Aorta (tissue), 5 donors: ENCODE measurements at regions not wholly inside any gene's neighbourhood (a gene's known extent, or its start where the extent isn't known, plus 50 kb on each side); places are given as distances from the start of the nearest gene placed in this dataset.
"Not testable (repeated sequence)": the region's sequence is repeated elsewhere in the genome, so short reads cannot be mapped to it uniquely, and the experiment has no call there.

Experiments
- ATAC-seq: fragments of 200-7000 bp; cut with Tn5 transposase; one replicate; pipeline ENCODE4 v1.9.1; 2022; ENCODE audit warnings: moderate library complexity; ENCODE audit not compliant: low FRiP score
- DNase-seq, 2 donors: peaks; one replicate each; pipeline ENCODE4 v3.0.0-alpha.2; 2020
- H3K27ac ChIP-seq, 2 donors: one replicate each; pipeline ENCODE4 v1.5.1; 2013; ENCODE audit warnings: low read length in 2 of 2, mild to moderate bottlenecking in 2 of 2, moderate library complexity in 2 of 2, control low read depth in 1 of 2, inconsistent platforms in 1 of 2, low read depth in 1 of 2
- H3K27me3 ChIP-seq, 2 donors: one replicate each; pipeline ENCODE4 v1.6.1; 2013; ENCODE audit warnings: control low read depth in 1 of 2, low read length in 1 of 2, mild to moderate bottlenecking in 1 of 2, moderate library complexity in 1 of 2; ENCODE audit not compliant: insufficient read depth in 2 of 2, control insufficient read depth in 1 of 2
- H3K36me3 ChIP-seq, 2 donors: one replicate each; pipeline ENCODE4 v1.6.1; 2013; ENCODE audit warnings: control low read depth in 1 of 2, low read length in 1 of 2, mild to moderate bottlenecking in 1 of 2; ENCODE audit not compliant: insufficient read depth in 2 of 2, control insufficient read depth in 1 of 2
- H3K4me1 ChIP-seq, 2 donors: one replicate each; pipeline ENCODE4 v1.6.1; 2013; ENCODE audit warnings: low read length in 2 of 2, control low read depth in 1 of 2, mild to moderate bottlenecking in 1 of 2, moderate library complexity in 1 of 2; ENCODE audit not compliant: insufficient read depth in 2 of 2, control insufficient read depth in 1 of 2
- H3K4me3 ChIP-seq, 2 donors: one replicate each; pipeline ENCODE4 v1.5.1; 2013; ENCODE audit warnings: low read length in 2 of 2, control low read depth in 1 of 2, mild to moderate bottlenecking in 1 of 2
- H3K9me3 ChIP-seq: one replicate; pipeline ENCODE4 v1.6.1; 2013; ENCODE audit warnings: mild to moderate bottlenecking, low read length; ENCODE audit not compliant: control insufficient read depth
- WGBS, 2 donors: extraction: QIAGEN DNeasy Blood & Tissue Kit; methylation state at CpG; one replicate each; pipeline ENCODE4 v1.1.7; 2013; 5-methylcytosine and 5-hydroxymethylcytosine counted together
- intact Hi-C, 2 donors: fragments of 100-400 bp; cut with DNase I; formaldehyde crosslinking; loops; one replicate each; pipeline versions ENCODE4 v1.14.2 to v1.15.0; 2022
- donor health status: healthy with polysubstance abuse.
- donor health status: Bipolar disorder and iron deficiency.
- donor health status: DM: no; HTN: no; CAD: no.
- donor health status: DM: no; HTN: no; CAD: no.
- donor health status: DM: yes; HTN: yes; CAD: no.

- Histone ChIP-seq H3K27ac (no peak overlapping the region), H3K4me1 (no peaks in the 10 kb centered on the region), H3K27me3 (no peaks in the 10 kb centered on the region), H3K4me3 (no peak overlapping the region), H3K9me3 (no peaks in the 10 kb centered on the region), H3K36me3 (no peaks in the 10 kb centered on the region)
- 97% methylated on average over 2 of the region's 2 CpGs for WGBS, 2 donors
- intact Hi-C loops: no loop called here
- no peak for ATAC-seq
- DNase-seq: no peak
Measured at GRCh38 chr3:34889641-34890040, 749.7 kb upstream of the ARPP21 start.

GRCh38 chr3:34890247-34890646 lies 749.1 kb upstream of the ARPP21 start:
- intact Hi-C loops: no loop called here
- Histone ChIP-seq H3K4me3 (no peak overlapping the region), H3K9me3 (no peaks in the 10 kb centered on the region), H3K27me3 (no peaks in the 10 kb centered on the region), H3K4me1 (no peaks in the 10 kb centered on the region), H3K36me3 (no peaks in the 10 kb centered on the region), H3K27ac (no peak overlapping the region)
- no peak for ATAC-seq
- WGBS, 2 donors: 96 to 97% methylated on average over 1 of the region's 1 CpG
- no peak for DNase-seq

DNA sequence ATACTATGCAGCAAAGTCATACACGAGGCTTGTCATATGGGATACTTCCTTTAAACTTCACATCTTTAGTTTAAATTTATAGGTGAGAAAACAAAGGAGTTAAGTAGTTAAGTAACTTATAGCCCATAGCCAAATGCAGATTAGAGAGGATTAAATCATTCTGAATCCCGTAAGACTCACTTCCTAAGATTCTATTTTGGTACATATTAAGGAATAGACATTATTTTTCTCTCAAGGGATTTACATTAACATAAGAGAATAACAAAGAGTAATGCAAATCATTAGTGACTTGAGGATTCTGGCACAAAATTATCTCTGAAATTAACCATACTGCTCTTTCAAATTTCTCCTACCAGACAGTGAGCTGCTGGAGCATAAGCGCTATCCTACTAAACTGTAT lies 747.4 kb upstream of the ARPP21 start:
- H3K4me3 ChIP-seq: no peak overlapping the region
- intact Hi-C loops: no loop called here
- H3K27me3 ChIP-seq: no peaks in the 10 kb centered on the region
- no peaks in the 10 kb centered on the region for H3K36me3 ChIP-seq
- DNase-seq (no peak), ATAC-seq (no peak)
- H3K27ac ChIP-seq: no peak overlapping the region
- 78 to 88% methylated on average over 3 of the region's 3 CpGs for WGBS, 2 donors
- no peaks in the 10 kb centered on the region for H3K4me1 ChIP-seq
- H3K9me3 ChIP-seq: no peaks in the 10 kb centered on the region

DNA sequence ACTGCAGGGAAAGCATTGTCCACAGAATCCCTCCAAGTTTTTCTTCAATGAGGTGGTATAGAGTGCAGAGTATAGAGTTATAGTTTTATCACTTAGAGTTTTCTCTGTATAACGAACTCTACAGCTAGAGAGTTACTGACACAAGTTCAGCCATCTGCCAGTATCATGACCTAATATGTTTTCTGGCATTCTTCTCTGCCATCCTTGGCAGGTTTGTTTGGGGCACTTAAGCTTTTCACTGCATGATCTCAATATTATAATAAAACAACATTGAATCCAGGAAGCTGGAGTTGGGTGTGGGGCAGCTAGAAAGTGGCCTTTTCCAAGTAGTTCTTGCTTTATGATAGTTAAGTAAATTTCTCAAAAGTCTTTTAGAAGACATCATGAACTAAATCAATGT lies 743.5 kb upstream of the ARPP21 start:
- Histone ChIP-seq H3K27ac (no peak overlapping the region), H3K4me3 (no peak overlapping the region), H3K4me1 (no peaks in the 10 kb centered on the region), H3K27me3 (no peaks in the 10 kb centered on the region), H3K9me3 (no peaks in the 10 kb centered on the region), H3K36me3 (no peaks in the 10 kb centered on the region)
- intact Hi-C loops: no loop called here
- no peak for DNase-seq
- 0 to 6% methylated on average over 1 of the region's 1 CpG for WGBS, 2 donors
- no peak for ATAC-seq

DNA sequence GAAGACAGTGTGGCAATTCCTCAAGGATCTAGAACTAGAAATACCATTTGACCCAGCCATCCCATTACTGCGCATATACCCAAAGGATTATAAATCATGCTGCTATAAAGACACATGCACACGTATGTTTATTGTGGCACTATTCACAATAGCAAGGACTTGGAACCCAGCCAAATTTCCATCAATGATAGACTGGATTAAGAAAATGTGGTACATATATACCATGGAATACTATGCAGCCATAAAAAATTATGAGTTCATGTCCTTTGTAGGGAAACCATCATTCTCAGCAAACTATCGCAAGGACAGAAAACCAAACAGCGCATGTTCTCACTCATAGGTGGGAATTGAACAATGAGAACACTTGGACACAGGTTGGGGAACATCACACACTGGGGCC lies 729.6 kb upstream of the ARPP21 start:
- ATAC-seq, intact Hi-C loops, H3K9me3 ChIP-seq, H3K27me3 ChIP-seq, H3K36me3 ChIP-seq, H3K4me1 ChIP-seq, H3K4me3 ChIP-seq, H3K27ac ChIP-seq, DNase-seq: not testable (repeated sequence)
- 94 to 95% methylated on average over 4 of the region's 4 CpGs for WGBS, 2 donors

- DNase-seq (no peak), ATAC-seq (no peak)
- Histone ChIP-seq H3K4me3 (no peak overlapping the region), H3K9me3 (no peaks in the 10 kb centered on the region), H3K27me3 (no peaks in the 10 kb centered on the region), H3K27ac (no peak overlapping the region), H3K36me3 (no peaks in the 10 kb centered on the region), H3K4me1 (no peaks in the 10 kb centered on the region)
- intact Hi-C loops: no loop called here
Measured at GRCh38 chr3:34919025-34919424, 720.3 kb upstream of the ARPP21 start.

- Histone ChIP-seq H3K4me1 (no peaks in the 10 kb centered on the region), H3K27me3 (no peaks in the 10 kb centered on the region), H3K27ac (no peak overlapping the region), H3K4me3 (no peak overlapping the region), H3K36me3 (no peaks in the 10 kb centered on the region), H3K9me3 (no peaks in the 10 kb centered on the region)
- DNase-seq: no peak
- intact Hi-C loops: no loop called here
- ATAC-seq: no peak
Measured at GRCh38 chr3:34920806-34921205, 718.5 kb upstream of the ARPP21 start.

DNA sequence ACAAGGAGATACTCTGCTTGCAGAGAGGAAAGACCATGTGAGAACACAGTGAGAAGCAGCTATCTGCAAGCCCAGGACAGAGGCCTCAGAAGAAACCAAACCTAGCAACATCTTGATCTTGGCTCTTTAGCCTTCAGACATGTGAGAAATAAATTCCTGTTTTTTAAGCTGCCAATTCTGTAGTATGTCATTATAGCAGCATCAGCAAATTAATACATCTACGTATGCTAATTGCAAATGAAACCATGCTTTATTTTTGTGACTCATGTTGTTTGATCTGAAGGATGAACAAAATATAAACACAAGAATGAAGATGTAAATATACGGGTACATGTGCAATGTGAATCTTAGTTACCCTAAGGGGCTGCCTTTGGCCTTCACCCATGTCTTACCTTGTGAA lies 714.4 kb upstream of the ARPP21 start:
- Histone ChIP-seq H3K36me3 (no peaks in the 10 kb centered on the region), H3K9me3 (no peaks in the 10 kb centered on the region), H3K27me3 (no peaks in the 10 kb centered on the region), H3K27ac (no peak overlapping the region), H3K4me3 (no peak overlapping the region), H3K4me1 (no peaks in the 10 kb centered on the region)
- WGBS, 2 donors: 96 to 97% methylated on average over 2 of the region's 2 CpGs
- intact Hi-C loops: no loop called here
- DNase-seq (no peak), ATAC-seq (no peak)

DNA sequence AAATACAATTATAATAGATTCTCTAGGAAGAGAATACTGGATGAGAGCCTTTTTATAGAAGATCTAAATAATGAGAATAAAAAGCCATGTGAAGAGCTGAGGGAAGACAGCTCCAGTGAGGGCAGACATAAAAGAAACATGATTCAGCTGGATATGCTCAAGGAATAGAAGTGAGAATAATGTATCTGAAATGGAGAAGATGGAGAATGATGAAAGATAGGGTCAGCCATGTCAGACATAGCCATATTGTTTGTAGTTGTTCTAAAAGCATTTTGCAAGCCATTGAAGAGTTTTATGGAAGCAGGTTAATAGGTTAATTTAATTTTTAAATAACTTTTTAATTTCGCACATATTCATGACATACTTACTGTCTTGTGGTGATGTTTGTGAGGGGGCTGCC lies 713.5 kb upstream of the ARPP21 start:
- intact Hi-C loops: no loop called here
- peaks cover 2% of the 10 kb centered on the region for H3K9me3 ChIP-seq
- WGBS, 2 donors: 96 to 100% methylated on average over 1 of the region's 1 CpG

DNA sequence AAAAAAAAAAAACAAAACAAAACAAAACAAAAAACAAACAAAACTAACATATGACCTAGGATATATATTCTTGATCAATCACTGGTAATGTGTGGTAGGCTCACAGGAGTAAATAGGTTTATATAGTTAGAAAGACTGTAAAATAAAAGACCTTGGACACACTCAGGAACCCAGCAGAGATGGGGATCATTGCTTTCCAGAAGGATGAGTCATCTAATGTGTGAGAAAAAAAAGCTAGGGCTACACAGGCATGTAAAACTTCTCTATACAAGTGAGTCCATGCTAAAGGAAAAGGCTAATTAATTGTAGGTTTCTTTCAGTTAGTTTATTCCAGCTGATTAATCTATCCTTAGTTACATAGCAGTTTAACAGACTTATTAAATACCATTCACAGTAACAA lies 710.3 kb upstream of the ARPP21 start:
- H3K36me3 ChIP-seq: no peaks in the 10 kb centered on the region
- intact Hi-C loops: no loop called here
- H3K27ac ChIP-seq: no peak overlapping the region
- peaks cover 0 to 2% of the 10 kb centered on the region in 2 donors for H3K27me3 ChIP-seq
- no peak for DNase-seq
- peaks cover 2% of the 10 kb centered on the region for H3K9me3 ChIP-seq
- no peak for ATAC-seq
- H3K4me3 ChIP-seq: no peak overlapping the region
- H3K4me1 ChIP-seq: no peaks in the 10 kb centered on the region

More for the DNA sequence above, 713.5 kb upstream of the ARPP21 start:
- no peak for DNase-seq
- H3K27me3 ChIP-seq: peaks cover 0 to 2% of the 10 kb centered on the region in 2 donors
- ATAC-seq: no peak
- no peaks in the 10 kb centered on the region for H3K4me1 ChIP-seq
- H3K4me3 ChIP-seq: no peak overlapping the region
- no peak overlapping the region for H3K27ac ChIP-seq
- H3K36me3 ChIP-seq: no peaks in the 10 kb centered on the region
